GM19328 (cell line): ENCODE measurements at regions not wholly inside any gene's neighbourhood (a gene's known extent, or its start where the extent isn't known, plus 50 kb on each side); places are given as distances from the start of the nearest gene placed in this dataset.

Experiments
- ATAC-seq: cut with Tn5 transposase; IDR thresholded peaks from one replicate; pipeline ENCODE4 v1.9.1; 2021; ENCODE audit warnings: mild to moderate bottlenecking, moderate library complexity; ENCODE audit not compliant: unreplicated experiment

GRCh38 chr15:70407955-70408354, 310.2 kb upstream of the TLE3 start:
- ATAC-seq, result no peak

GRCh38 chr15:70407336-70407670, 309.6 kb upstream of the TLE3 start:
- ATAC-seq, result no peak

- ATAC-seq, result no peak
These were observed 309.1 kb upstream of the TLE3 start for GRCh38 chr15:70406617-70407335.

- no peak for ATAC-seq
These were observed 304.0 kb upstream of the TLE3 start for GRCh38 chr15:70401709-70402108.

- no peak for ATAC-seq
These were observed 303.2 kb upstream of the TLE3 start for GRCh38 chr15:70400766-70401541.

GRCh38 chr15:70399204-70399603, 301.5 kb upstream of the TLE3 start:
- ATAC-seq, result no peak

GRCh38 chr15:70398694-70399093, 301.0 kb upstream of the TLE3 start:
- no peak for ATAC-seq

GRCh38 chr15:70396807-70397206, 299.1 kb upstream of the TLE3 start:
- no peak for ATAC-seq

GRCh38 chr15:70395164-70395563, 297.4 kb upstream of the TLE3 start:
- ATAC-seq, result no peak

GRCh38 chr15:70390723-70391122, 293.0 kb upstream of the TLE3 start:
- no peak for ATAC-seq

- no peak for ATAC-seq
These were observed 290.3 kb upstream of the TLE3 start for GRCh38 chr15:70387993-70388392.

- no peak for ATAC-seq
These were observed 289.4 kb upstream of the TLE3 start for GRCh38 chr15:70387081-70387480.

- no peak for ATAC-seq
These were observed 288.0 kb upstream of the TLE3 start for GRCh38 chr15:70385711-70386110.

GRCh38 chr15:70385052-70385451, 287.3 kb upstream of the TLE3 start:
- no peak for ATAC-seq

- ATAC-seq, result no peak
These were observed 286.1 kb upstream of the TLE3 start for GRCh38 chr15:70383856-70384255.

- ATAC-seq, result no peak
These were observed 285.2 kb upstream of the TLE3 start for GRCh38 chr15:70382762-70383458.

- no peak for ATAC-seq
These were observed 284.5 kb upstream of the TLE3 start for GRCh38 chr15:70382009-70382749.

- ATAC-seq, result no peak
These were observed 282.5 kb upstream of the TLE3 start for GRCh38 chr15:70379938-70380883.

- ATAC-seq, result no peak
These were observed 281.4 kb upstream of the TLE3 start for GRCh38 chr15:70379134-70379533.
